Renal cortical epithelial cell (primary cell): ENCODE measurements at regions not wholly inside any gene's neighbourhood (a gene's known extent, or its start where the extent isn't known, plus 50 kb on each side); places are given as distances from the start of the nearest gene placed in this dataset.

ENCODE experiments used
- DNase-seq: peaks from one replicate; pipeline ENCODE4 v3.0.0-alpha.2; 2011; ENCODE audit warnings: low read depth

- no peak for DNase-seq
Measured at GRCh38 chr9:19597176-19597575, 188.4 kb downstream of the ACER2 start.

GRCh38 chr9:19595003-19595402 is 186.2 kb downstream of the ACER2 start:
- no peak for DNase-seq

- no peak for DNase-seq
Measured at GRCh38 chr9:19587678-19588077, 178.9 kb downstream of the ACER2 start.

- no peak for DNase-seq
Measured at GRCh38 chr9:19583890-19584289, 175.1 kb downstream of the ACER2 start.

GRCh38 chr9:19577411-19577810 is 168.6 kb downstream of the ACER2 start:
- DNase-seq = no peak

GRCh38 chr9:19568946-19569345 is 160.1 kb downstream of the ACER2 start:
- no peak for DNase-seq

GRCh38 chr9:19564396-19565061 is 155.7 kb downstream of the ACER2 start:
- DNase-seq = no peak

- no peak for DNase-seq
Measured at GRCh38 chr9:19555214-19555613, 146.4 kb downstream of the ACER2 start.

GRCh38 chr9:19554529-19554928 is 145.7 kb downstream of the ACER2 start:
- no peak for DNase-seq

- DNase-seq = no peak
Measured at GRCh38 chr9:19553441-19553840, 144.6 kb downstream of the ACER2 start.

GRCh38 chr9:19552282-19553105 is 143.7 kb downstream of the ACER2 start:
- no peak for DNase-seq

- DNase-seq = no peak
Measured at GRCh38 chr9:19551124-19551929, 142.5 kb downstream of the ACER2 start.

GRCh38 chr9:19550009-19550408 is 141.2 kb downstream of the ACER2 start:
- DNase-seq = no peak

GRCh38 chr9:19533373-19533772 is 124.6 kb downstream of the ACER2 start:
- DNase-seq = no peak

GRCh38 chr9:19527663-19528062 is 118.9 kb downstream of the ACER2 start:
- DNase-seq = no peak

GRCh38 chr9:19522558-19522957 is 113.7 kb downstream of the ACER2 start:
- DNase-seq = no peak

GRCh38 chr9:19521205-19521604 is 112.4 kb downstream of the ACER2 start:
- DNase-seq = no peak

- DNase-seq = no peak
Measured at GRCh38 chr9:19517202-19517942, 108.6 kb downstream of the ACER2 start.

GRCh38 chr9:19516348-19516747 is 107.5 kb downstream of the ACER2 start:
- DNase-seq = no peak

GRCh38 chr9:19513671-19514275 is 105.0 kb downstream of the ACER2 start:
- DNase-seq = peak; percentile 22

GRCh38 chr9:19512103-19512832 is 103.5 kb downstream of the ACER2 start:
- no peak for DNase-seq
